ENCODE measurements at regions not wholly inside any gene's neighbourhood (a gene's known extent, or its start where the extent isn't known, plus 50 kb on each side); places are given as distances from the start of the nearest gene placed in this dataset.
"Not testable (repeated sequence)": the region's sequence is repeated elsewhere in the genome, so short reads cannot be mapped to it uniquely, and the experiment has no call there.

DNA sequence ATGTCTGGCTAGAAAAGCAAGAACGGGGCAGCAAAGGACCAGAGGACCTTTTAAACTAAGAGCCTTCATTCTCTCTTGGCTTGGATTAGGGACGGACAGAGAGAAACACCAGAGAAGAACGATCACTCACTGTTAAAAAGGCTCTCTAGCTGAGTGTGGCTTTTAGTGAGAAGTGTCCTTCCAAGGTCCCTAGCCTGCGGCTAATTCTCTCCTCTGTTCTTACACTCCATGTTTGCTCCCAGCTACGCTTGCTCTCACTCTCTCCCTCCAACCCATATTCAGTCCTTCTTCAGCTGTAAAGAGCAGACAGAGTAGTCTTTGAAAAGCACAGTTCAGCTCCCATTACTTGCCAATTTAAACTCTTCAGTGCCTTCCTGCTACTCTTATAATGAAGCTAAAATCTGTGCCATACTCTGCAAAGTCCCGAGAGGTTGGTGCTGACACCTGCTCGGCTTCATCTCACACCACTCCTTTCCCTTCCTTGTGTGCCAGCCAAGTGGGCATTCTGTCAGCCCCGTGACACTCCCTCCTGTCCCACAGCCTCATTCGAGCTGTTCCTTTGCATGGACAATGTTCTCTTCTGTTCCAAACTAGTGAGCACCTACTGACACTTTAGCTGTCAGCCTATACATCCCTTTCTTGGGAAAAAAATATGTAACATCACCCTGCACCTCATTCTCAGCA, 136.0 kb downstream of the ATP6V0E2 start:
- TF ChIP-seq, protein P1, sequence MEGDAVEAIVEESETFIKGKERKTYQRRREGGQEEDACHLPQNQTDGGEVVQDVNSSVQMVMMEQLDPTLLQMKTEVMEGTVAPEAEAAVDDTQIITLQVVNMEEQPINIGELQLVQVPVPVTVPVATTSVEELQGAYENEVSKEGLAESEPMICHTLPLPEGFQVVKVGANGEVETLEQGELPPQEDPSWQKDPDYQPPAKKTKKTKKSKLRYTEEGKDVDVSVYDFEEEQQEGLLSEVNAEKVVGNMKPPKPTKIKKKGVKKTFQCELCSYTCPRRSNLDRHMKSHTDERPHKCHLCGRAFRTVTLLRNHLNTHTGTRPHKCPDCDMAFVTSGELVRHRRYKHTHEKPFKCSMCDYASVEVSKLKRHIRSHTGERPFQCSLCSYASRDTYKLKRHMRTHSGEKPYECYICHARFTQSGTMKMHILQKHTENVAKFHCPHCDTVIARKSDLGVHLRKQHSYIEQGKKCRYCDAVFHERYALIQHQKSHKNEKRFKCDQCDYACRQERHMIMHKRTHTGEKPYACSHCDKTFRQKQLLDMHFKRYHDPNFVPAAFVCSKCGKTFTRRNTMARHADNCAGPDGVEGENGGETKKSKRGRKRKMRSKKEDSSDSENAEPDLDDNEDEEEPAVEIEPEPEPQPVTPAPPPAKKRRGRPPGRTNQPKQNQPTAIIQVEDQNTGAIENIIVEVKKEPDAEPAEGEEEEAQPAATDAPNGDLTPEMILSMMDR (IDR thresholded peaks at IDR 0.05), result not testable (repeated sequence)
- TF ChIP-seq POLR2A (IDR thresholded peaks at IDR 0.05), result not testable (repeated sequence)
